Osteocyte (in vitro differentiated cells): ENCODE measurements at regions not wholly inside any gene's neighbourhood (a gene's known extent, or its start where the extent isn't known, plus 50 kb on each side); places are given as distances from the start of the nearest gene placed in this dataset.

Experiments
- DNase-seq: peaks from one replicate; pipeline ENCODE4 v3.0.0; 2021; ENCODE audit warnings: mixed read lengths; ENCODE audit not compliant: unreplicated experiment; ENCODE audit errors: extremely low spot score
- H3K27ac Mint-ChIP-seq: one replicate; pipeline ENCODE4 v1.8.0; 2021; ENCODE audit warnings: mild to moderate bottlenecking, mixed read lengths; ENCODE audit not compliant: unreplicated experiment
- H3K27me3 Mint-ChIP-seq: one replicate; pipeline ENCODE4 v1.8.0; 2021; ENCODE audit warnings: mixed read lengths; ENCODE audit not compliant: unreplicated experiment
- H3K36me3 Mint-ChIP-seq: one replicate; pipeline ENCODE4 v1.8.0; 2021; ENCODE audit warnings: mixed read lengths; ENCODE audit not compliant: unreplicated experiment
- H3K4me1 Mint-ChIP-seq: one replicate; pipeline ENCODE4 v1.8.0; 2021; ENCODE audit warnings: mixed read lengths; ENCODE audit not compliant: unreplicated experiment
- H3K4me3 Mint-ChIP-seq: one replicate; pipeline ENCODE4 v1.8.0; 2021; ENCODE audit warnings: mild to moderate bottlenecking, moderate library complexity, mixed read lengths; ENCODE audit not compliant: unreplicated experiment
- H3K9me3 Mint-ChIP-seq: one replicate; pipeline ENCODE4 v1.8.0; 2021; ENCODE audit warnings: mixed read lengths; ENCODE audit not compliant: unreplicated experiment
- TF ChIP-seq, protein P1 (sequence below): fragments of 200-600 bp; sonication (generic); IDR thresholded peaks from 2 replicates; pipeline ENCODE4 v1.5.0; 2021; ENCODE audit warnings: antibody characterized with exemption, mild to moderate bottlenecking, moderate library complexity

DNA sequence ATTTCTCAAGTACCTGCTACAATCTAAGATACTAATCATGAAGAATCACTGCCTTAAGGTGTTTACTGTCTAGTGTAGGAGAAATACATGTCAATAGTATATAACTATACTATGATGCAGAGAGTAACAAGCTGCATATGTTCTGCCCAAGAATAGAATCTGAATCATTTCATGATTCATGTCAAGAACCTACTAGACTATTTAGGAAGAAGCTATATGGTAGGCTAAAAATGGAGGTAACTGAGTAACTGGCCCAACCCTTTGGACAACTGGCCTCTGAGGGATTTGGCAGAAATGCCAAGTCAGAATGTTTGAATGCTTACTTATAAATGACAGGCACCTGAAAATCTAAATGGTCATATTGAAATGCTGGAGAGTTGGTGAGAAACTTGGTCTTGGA is 59.9 kb upstream of the DGKG start:
- peaks cover 2% of the 10 kb centered on the region for H3K27me3 Mint-ChIP-seq
- H3K4me3 Mint-ChIP-seq = no peak overlapping the region
- no peaks in the 10 kb centered on the region for H3K36me3 Mint-ChIP-seq
- DNase-seq = no peak
- H3K27ac Mint-ChIP-seq = no peak overlapping the region
- H3K9me3 Mint-ChIP-seq = no peaks in the 10 kb centered on the region
- TF ChIP-seq, protein P1, sequence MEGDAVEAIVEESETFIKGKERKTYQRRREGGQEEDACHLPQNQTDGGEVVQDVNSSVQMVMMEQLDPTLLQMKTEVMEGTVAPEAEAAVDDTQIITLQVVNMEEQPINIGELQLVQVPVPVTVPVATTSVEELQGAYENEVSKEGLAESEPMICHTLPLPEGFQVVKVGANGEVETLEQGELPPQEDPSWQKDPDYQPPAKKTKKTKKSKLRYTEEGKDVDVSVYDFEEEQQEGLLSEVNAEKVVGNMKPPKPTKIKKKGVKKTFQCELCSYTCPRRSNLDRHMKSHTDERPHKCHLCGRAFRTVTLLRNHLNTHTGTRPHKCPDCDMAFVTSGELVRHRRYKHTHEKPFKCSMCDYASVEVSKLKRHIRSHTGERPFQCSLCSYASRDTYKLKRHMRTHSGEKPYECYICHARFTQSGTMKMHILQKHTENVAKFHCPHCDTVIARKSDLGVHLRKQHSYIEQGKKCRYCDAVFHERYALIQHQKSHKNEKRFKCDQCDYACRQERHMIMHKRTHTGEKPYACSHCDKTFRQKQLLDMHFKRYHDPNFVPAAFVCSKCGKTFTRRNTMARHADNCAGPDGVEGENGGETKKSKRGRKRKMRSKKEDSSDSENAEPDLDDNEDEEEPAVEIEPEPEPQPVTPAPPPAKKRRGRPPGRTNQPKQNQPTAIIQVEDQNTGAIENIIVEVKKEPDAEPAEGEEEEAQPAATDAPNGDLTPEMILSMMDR = no peak
- peaks cover 17% of the 10 kb centered on the region for H3K4me1 Mint-ChIP-seq

DNA sequence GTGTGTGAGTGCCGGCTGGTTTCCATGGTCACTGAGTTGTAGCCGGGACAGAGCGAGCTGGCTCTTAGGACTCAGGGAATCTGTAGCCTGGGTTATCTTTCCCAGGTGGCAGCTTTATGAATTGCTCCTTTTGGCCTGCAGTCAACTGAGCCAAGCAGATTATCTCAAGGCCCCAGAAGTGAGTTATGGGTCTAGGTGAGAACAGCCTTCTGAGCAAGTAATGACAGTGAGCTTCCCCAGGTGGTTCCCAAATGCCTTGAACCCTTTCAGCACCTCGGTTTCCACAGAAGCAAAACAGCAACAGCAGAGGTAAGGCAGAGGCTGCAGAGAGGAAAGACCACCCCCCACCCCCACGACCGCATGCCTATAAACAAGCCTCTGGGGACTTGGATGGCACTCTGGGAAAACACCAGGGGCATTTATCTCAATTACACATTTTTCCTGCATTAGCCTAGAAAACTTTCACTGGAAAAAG is 56.7 kb upstream of the DGKG start:
- Mint-ChIP-seq H3K4me1 (peaks cover 21% of the 10 kb centered on the region), H3K27me3 (peaks cover 2% of the 10 kb centered on the region), H3K36me3 (no peaks in the 10 kb centered on the region), H3K27ac (no peak overlapping the region), H3K4me3 (no peak overlapping the region), H3K9me3 (no peaks in the 10 kb centered on the region)
- DNase-seq = no peak
- TF ChIP-seq, protein P1 = no peak

DNA sequence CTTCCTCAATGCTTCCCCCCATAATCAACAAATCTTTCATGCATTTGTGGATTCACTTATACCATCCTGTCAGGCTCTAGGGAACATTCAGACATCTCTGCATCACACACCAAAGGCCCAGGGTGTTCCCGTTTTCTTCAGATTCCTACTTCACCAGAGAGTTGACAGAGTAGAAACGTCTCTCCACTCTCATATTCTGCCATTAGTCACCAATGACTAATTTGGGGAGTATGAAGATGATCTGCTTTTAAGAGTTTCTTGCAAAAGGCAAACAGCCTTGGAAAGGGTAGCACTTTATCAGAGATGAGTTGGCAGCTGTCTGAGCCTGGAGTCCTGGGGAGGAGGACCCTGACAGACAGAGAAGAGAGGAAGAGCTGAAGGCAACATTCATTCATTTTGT is 55.8 kb upstream of the DGKG start:
- H3K36me3 Mint-ChIP-seq = no peaks in the 10 kb centered on the region
- H3K9me3 Mint-ChIP-seq = no peaks in the 10 kb centered on the region
- peaks cover 2% of the 10 kb centered on the region for H3K27me3 Mint-ChIP-seq
- H3K27ac Mint-ChIP-seq = no peak overlapping the region
- no peak overlapping the region for H3K4me3 Mint-ChIP-seq
- DNase-seq = no peak
- peaks cover 30% of the 10 kb centered on the region for H3K4me1 Mint-ChIP-seq
- TF ChIP-seq, protein P1 = no peak

DNA sequence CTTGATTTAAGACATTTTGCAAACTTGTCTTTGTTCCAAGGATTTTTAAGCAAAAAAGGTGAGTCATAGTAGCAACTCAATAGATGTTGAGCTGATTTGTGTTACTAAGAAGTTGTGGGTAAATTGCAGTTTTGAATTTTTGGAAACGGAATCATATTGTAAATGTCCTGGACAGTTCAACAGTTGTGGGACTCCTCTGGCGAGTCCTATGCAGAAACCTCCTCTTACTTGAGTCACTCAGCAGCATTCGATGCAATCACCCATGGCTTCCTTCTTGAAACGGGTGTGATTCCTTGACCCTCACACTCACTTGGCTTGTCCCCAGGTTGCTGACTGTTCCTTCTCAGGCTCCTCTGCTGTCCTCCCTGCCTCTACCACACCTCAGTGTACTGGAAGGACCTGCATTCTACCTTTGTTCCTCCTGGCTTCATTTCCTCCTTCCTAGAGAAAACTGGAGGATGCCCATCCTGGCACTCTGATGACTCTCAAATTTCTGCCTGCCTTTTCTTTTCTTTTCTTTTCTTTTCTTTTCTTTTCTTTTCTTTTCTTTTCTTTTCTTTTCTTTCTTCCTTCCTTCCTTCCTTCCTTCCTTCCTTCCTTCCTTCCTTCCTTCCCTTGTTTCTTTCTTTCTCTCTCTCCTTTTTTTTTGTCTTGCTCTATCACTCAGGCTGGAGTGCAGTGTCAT is 52.8 kb upstream of the DGKG start:
- Mint-ChIP-seq H3K36me3 (no peaks in the 10 kb centered on the region), H3K4me3 (no peak overlapping the region), H3K4me1 (peaks cover 30% of the 10 kb centered on the region), H3K27me3 (no peaks in the 10 kb centered on the region), H3K9me3 (no peaks in the 10 kb centered on the region), H3K27ac (no peak overlapping the region)
- DNase-seq = no peak
- TF ChIP-seq, protein P1 = no peak

DNA sequence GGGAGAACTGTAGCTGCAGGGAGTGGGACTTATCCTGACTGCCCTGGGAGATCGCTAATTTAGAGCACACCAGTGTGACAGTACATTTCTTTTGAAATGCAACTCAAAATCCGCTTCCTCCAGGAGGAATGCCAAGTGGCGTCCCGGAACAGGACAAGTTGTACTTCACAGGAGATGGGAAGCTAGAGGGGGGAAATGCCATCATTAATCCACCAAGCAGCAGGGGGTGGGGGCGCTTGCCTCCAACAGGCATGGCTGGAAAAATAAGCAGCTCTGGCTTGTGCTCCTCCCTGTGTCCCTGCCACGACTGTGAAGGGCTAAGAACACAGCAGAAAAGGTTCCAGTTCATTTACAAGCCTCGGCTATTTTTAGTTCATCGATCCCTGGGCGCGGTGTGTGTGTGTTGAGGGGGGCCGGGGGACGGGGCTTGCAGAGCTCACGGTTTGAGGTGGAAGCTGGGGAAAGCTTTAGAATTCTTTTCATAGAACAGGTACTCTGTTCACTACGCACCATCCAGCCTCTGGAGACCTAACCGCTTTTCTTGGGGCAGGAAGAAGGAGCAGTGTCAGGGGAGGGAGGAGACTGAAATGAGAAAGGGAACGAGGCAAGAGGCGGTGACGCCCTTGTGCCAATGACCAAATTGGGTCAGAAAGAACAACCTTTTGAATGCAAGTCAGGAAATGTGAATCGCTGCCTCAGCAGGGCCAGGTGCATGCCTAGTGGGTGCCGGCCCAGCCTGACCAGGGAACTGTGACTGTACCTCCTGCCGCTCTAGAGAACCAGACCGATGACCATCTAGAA is 51.8 kb upstream of the DGKG start:
- Mint-ChIP-seq H3K4me3 (peak overlapping the region; percentile 75), H3K9me3 (no peaks in the 10 kb centered on the region), H3K36me3 (no peaks in the 10 kb centered on the region), H3K4me1 (peaks cover 30% of the 10 kb centered on the region), H3K27me3 (peaks cover 5% of the 10 kb centered on the region), H3K27ac (peak overlapping the region; percentile 66)
- no peak for DNase-seq
- TF ChIP-seq, protein P1 = no peak
